ENCODE measurements at regions not wholly inside any gene's neighbourhood (a gene's known extent, or its start where the extent isn't known, plus 50 kb on each side); places are given as distances from the start of the nearest gene placed in this dataset.

DNA sequence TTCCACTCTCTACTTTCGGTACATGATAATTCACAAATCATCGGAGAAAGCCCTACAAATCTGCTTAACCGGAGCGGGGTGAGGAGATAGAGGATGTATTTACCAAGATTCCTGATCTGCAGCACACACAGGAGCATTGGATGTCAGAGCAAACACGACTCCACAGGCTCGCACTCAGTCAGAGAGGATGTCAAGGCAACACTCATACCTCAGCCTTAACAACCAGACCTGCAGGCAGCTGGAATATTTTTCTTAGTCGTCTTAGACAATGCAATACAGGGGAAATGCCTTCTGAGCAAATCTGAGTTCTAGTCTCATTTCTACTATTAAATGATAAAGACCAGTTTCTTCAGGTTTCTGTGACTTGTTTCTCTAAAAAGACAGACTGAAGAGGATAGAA lies 159.3 kb upstream of the CPNE8 start:
- no peak for DNase-seq (ENCODE audit: extremely low read depth in 1 of 11, low read depth in 9 of 11, low spot score in 4 of 11)

GRCh38 chr12:39062266-39062996 lies 157.0 kb upstream of the CPNE8 start:
- DNase-seq (ENCODE audit: extremely low read depth in 1 of 11, low read depth in 9 of 11, low spot score in 4 of 11) = no peak

DNA sequence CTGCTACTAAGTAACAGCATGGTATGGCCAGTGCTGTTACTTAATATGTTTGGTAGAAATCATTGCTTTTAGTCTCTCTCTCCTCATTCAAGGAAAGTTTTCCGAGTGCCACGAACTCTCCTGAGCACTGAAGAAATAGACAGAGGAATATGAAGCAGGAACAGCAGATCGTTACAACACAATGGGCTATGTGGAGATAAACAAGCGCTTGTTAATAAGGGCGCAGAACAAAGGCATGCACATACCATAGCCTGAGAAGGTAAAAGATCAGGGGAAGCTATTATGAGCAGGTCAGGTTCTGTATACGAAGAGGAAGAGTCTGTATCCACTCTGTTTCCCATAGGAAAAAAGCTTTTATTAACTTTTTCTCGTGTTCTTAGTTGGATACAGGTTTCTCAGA lies 156.2 kb upstream of the CPNE8 start:
- no peak for DNase-seq (ENCODE audit: extremely low read depth in 1 of 11, low read depth in 9 of 11, low spot score in 4 of 11)

DNA sequence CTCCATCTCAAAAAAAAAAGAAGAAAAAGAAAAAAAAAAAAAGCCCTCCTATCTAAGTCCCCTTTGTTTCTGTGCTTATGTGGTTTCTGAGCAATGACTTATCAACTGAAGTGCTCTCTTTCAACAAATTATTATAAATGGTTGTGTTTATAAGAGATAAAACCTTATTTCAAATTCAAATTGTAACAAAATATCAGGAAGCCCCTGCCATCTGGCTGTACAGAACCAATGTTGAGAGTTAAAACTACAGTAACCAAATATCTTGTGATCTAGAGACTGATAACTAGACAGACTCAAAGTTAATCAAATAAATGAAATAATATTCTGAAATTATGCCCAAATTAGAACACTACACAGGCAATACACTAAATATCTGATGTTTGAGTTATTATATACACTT lies 143.0 kb upstream of the CPNE8 start:
- DNase-seq (ENCODE audit: extremely low read depth in 1 of 11, low read depth in 9 of 11, low spot score in 4 of 11) = no peak

- DNase-seq (ENCODE audit: extremely low read depth in 1 of 11, low read depth in 9 of 11, low spot score in 4 of 11) = no peak
These were observed 142.3 kb upstream of the CPNE8 start for GRCh38 chr12:39047539-39048262.

DNA sequence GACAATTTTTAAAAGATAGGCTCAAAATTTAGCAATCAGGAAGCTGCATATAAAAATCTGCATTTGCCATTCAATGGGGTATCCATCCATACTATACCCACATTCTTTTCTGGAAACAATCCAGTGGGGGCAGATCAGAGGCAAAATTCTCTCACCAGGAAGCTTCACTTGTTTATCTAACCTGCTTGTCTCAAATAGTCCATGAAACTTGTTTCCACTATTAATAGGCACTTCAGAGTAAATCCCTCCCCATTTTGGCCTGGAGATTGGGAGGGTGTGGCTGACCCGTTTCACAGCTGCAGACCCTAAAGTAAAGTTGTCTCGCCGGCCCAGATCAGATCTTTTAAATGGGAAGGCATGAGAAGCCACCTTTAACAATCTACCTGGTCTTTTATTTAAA lies 139.4 kb upstream of the CPNE8 start:
- no peak for DNase-seq (ENCODE audit: extremely low read depth in 1 of 11, low read depth in 9 of 11, low spot score in 4 of 11)

DNA sequence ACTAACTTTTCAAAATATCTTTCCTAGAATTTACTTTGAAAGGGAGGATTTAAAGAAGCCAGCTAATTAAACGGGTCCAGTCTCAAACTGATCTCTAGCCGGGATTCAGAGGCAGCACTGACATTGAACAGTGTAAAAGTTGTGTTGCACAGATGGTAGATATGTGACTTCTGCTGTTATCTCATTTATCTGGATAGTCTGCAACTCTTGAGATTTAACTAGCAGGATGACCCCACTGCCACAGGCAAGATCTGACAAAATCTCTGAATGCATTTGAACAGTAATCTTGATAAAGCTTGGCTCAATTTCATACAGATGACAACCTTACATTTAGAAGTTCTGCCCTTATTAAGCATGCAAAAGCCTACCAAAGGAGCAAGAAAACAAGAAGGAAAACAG lies 138.0 kb upstream of the CPNE8 start:
- DNase-seq (ENCODE audit: extremely low read depth in 1 of 11, low read depth in 9 of 11, low spot score in 4 of 11) = no peak

DNA sequence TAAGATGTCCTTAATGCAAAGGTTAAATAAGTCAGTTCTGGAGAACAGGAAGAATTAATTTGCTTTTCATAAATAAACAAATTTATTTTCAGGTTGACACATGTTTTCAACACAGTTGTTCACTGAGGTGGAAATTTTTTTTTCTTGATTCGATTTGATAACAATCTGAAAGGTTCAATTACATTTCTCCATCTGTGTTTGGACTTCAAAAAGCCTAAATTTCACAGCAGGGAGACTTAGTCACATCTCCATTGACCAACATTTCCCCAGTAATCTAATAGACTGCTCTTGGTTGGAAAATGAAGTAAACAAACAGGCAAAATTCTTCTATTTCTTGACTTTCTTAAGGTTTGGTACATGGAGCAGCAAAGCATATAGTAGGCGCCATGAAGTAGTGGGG lies 134.9 kb upstream of the CPNE8 start:
- no peak for DNase-seq (ENCODE audit: extremely low read depth in 1 of 11, low read depth in 9 of 11, low spot score in 4 of 11)

- peak in 1 of 11 donors; percentile 7 for DNase-seq (ENCODE audit: extremely low read depth in 1 of 11, low read depth in 9 of 11, low spot score in 4 of 11)
These were observed 131.7 kb upstream of the CPNE8 start for GRCh38 chr12:39037115-39037514.

GRCh38 chr12:39036105-39036504 lies 130.7 kb upstream of the CPNE8 start:
- DNase-seq (ENCODE audit: extremely low read depth in 1 of 11, low read depth in 9 of 11, low spot score in 4 of 11) = no peak

DNA sequence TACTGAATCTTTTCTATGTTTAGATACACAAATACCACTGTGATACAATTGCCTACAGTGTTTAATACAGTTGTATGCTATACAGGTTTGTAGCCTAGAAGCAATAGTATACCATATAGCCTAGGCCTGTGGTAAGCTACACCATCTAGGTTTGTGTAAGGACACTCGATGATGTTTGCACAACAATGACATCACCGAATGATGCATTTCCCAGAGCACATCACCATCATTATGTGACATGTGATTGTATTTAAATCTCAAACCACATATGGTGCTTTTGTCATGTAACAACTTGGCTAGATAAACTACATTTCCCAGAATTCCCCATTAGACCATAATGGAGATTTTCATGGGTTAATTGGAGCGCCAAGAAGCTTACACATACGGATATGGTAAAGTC lies 128.4 kb upstream of the CPNE8 start:
- no peak for DNase-seq (ENCODE audit: extremely low read depth in 1 of 11, low read depth in 9 of 11, low spot score in 4 of 11)

GRCh38 chr12:39032448-39032847 lies 127.1 kb upstream of the CPNE8 start:
- DNase-seq (ENCODE audit: extremely low read depth in 1 of 11, low read depth in 9 of 11, low spot score in 4 of 11) = no peak

GRCh38 chr12:39032034-39032433 lies 126.6 kb upstream of the CPNE8 start:
- no peak for DNase-seq (ENCODE audit: extremely low read depth in 1 of 11, low read depth in 9 of 11, low spot score in 4 of 11)

- DNase-seq (ENCODE audit: extremely low read depth in 1 of 11, low read depth in 9 of 11, low spot score in 4 of 11) = no peak
These were observed 123.0 kb upstream of the CPNE8 start for GRCh38 chr12:39028382-39028781.

DNA sequence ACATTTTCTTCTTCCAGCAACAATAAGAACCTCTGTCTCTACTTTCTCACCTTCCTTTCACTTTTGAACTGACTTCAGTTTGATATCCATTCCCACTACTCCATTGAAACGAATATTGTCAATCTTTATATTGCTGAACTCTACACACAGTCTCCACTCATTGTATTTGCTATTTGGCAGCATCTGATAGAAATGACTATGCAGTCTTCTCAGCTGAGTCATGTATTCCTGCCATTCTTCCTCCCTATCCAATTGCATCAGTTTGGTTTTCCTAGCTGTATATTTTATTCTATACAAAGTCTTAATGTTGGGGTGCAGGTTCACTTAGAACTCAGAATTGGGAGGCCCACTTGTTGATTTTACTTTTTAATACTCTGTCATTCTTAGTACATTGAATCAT lies 107.5 kb upstream of the CPNE8 start:
- DNase-seq (ENCODE audit: extremely low read depth in 1 of 11, low read depth in 9 of 11, low spot score in 4 of 11) = no peak

- no peak for DNase-seq (ENCODE audit: extremely low read depth in 1 of 11, low read depth in 9 of 11, low spot score in 4 of 11)
These were observed 105.8 kb upstream of the CPNE8 start for GRCh38 chr12:39011166-39011565.

- DNase-seq (ENCODE audit: extremely low read depth in 1 of 11, low read depth in 9 of 11, low spot score in 4 of 11) = no peak
These were observed 105.0 kb upstream of the CPNE8 start for GRCh38 chr12:39010406-39010805.

- no peak for DNase-seq (ENCODE audit: extremely low read depth in 1 of 11, low read depth in 9 of 11, low spot score in 4 of 11)
These were observed 102.2 kb upstream of the CPNE8 start for GRCh38 chr12:39007619-39008018.

GRCh38 chr12:39006286-39006685 lies 100.9 kb upstream of the CPNE8 start:
- DNase-seq (ENCODE audit: extremely low read depth in 1 of 11, low read depth in 9 of 11, low spot score in 4 of 11) = no peak

DNA sequence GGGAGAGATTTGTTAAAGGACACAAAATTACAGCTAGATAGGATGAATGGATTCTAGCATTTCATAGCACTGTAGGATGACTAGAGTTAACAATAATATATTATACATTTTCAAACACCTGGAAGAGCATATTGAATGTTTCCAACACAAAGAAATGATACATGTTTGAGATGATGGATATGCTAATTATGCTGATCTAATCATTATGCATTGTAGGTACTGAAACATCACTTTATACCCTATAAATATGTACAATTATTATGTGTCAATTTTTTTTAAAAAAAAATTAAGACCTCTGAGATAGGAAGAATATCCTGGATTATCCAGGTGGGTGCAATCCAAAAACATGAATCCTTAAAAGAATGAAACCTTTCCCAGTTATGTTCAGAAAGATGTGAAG lies 100.3 kb upstream of the CPNE8 start:
- no peak for DNase-seq (ENCODE audit: extremely low read depth in 1 of 11, low read depth in 9 of 11, low spot score in 4 of 11)

Data from renal cortex interstitium (tissue), 11 donors.